SK-N-SH treated with all-trans-retinoic acid at 6 μM for 48 hours (cell line): ENCODE measurements at regions not wholly inside any gene's neighbourhood (a gene's known extent, or its start where the extent isn't known, plus 50 kb on each side); places are given as distances from the start of the nearest gene placed in this dataset.

Source experiments
- CREB5 ChIP-seq: fragments of 250-450 bp; sonication (Bioruptor Pico); IDR thresholded peaks from 2 replicates; pipeline ENCODE4 v1.5.1; 2020; ENCODE audit warnings: low read depth, mild to moderate bottlenecking, moderate library complexity
- CSRNP3 ChIP-seq: fragments of 250-450 bp; sonication (Bioruptor Pico); IDR thresholded peaks from 2 replicates; pipeline ENCODE4 v1.5.1; 2021; ENCODE audit warnings: mild to moderate bottlenecking, moderate library complexity
- OSR1 ChIP-seq: fragments of 250-450 bp; sonication (Bioruptor Pico); IDR thresholded peaks from 2 replicates; pipeline ENCODE4 v1.8.0; 2022; ENCODE audit warnings: moderate library complexity, mild to moderate bottlenecking, inconsistent platforms
- PPARA ChIP-seq: fragments of 250-450 bp; sonication (Bioruptor Pico); IDR thresholded peaks from 2 replicates; pipeline ENCODE4 v1.5.0; 2020; ENCODE audit warnings: mild to moderate bottlenecking, borderline replicate concordance
- RARB ChIP-seq: fragments of 250-450 bp; sonication (Bioruptor Pico); IDR thresholded peaks from 2 replicates; pipeline ENCODE4 v1.8.0; 2021; ENCODE audit warnings: mild to moderate bottlenecking, moderate library complexity
- TSHZ2 ChIP-seq: fragments of 250-450 bp; sonication (Bioruptor Pico); IDR thresholded peaks from 2 replicates; pipeline ENCODE4 v1.5.0; 2020; ENCODE audit warnings: mild to moderate bottlenecking, moderate library complexity
- ZNF70 ChIP-seq: fragments of 450-650 bp; formaldehyde crosslinking; IDR thresholded peaks from 2 replicates; pipeline ENCODE4 v1.5.0; 2020; ENCODE audit warnings: mild to moderate bottlenecking, moderate library complexity

GRCh38 chr13:80118099-80118498 lies 222.8 kb downstream of the SPRY2 start:
- no peak for TF ChIP-seq CREB5 (CRISPR knock-in tag)
- TF ChIP-seq OSR1 (CRISPR knock-in tag) = no peak
- no peak for TF ChIP-seq ZNF70
- no peak for TF ChIP-seq TSHZ2 (CRISPR knock-in tag)
- TF ChIP-seq RARB (CRISPR knock-in tag) = no peak
- no peak for TF ChIP-seq PPARA (CRISPR knock-in tag)
- TF ChIP-seq CSRNP3 (CRISPR knock-in tag) = no peak
